ENCODE measurements at regions not wholly inside any gene's neighbourhood (a gene's known extent, or its start where the extent isn't known, plus 50 kb on each side); places are given as distances from the start of the nearest gene placed in this dataset.

- H3K4me3 ChIP-seq, result no peak overlapping the region
- no peak overlapping the region for H2AFZ ChIP-seq
- H3K9me2 ChIP-seq (ENCODE audit: insufficient read depth), result peaks cover 6% of the 10 kb centered on the region
- H3K4me1 ChIP-seq (ENCODE audit: insufficient read depth), result no peaks in the 10 kb centered on the region
- no peaks in the 10 kb centered on the region for H3K36me3 ChIP-seq (ENCODE audit: insufficient read depth)
- no peaks in the 10 kb centered on the region for H3F3A ChIP-seq (replicated peaks; ENCODE audit: low read depth)
- no peak overlapping the region for H3K27ac Mint-ChIP-seq
- H3K36me3 Mint-ChIP-seq (ENCODE audit: low read depth), result no peaks in the 10 kb centered on the region
- H3K4me2 ChIP-seq, result no peak overlapping the region
- ATAC-seq (no peak), DNase-seq (ENCODE audit: low spot score) (no peak)
- H3K9me3 Mint-ChIP-seq, result no peaks in the 10 kb centered on the region; the same call in 2 of the 3 replicates
- TF ChIP-seq ZNF331 (CRISPR knock-in tag; IDR thresholded peaks at IDR 0.05; ENCODE audit: low read depth) (no peak), ZNF114 (CRISPR knock-in tag; IDR thresholded peaks at IDR 0.05) (no peak), ETS1 (IDR thresholded peaks at IDR 0.05) (no peak), ZNF462 (CRISPR knock-in tag; IDR thresholded peaks at IDR 0.05) (no peak), STAT1 (IDR thresholded peaks at IDR 0.05; ENCODE audit: unreplicated experiment) (no peak), POLR2AphosphoS5 (IDR thresholded peaks at IDR 0.05; ENCODE audit: low read depth) (no peak), EZH2 (IDR thresholded peaks at IDR 0.05; ENCODE audit: low read depth, unreplicated experiment) (no peak), EZH2phosphoT487 (IDR thresholded peaks at IDR 0.05; ENCODE audit: unreplicated experiment) (no peak), NANOG (IDR thresholded peaks at IDR 0.05; ENCODE audit: borderline replicate concordance) (no peak), CREB1 (CRISPR knock-in tag; IDR thresholded peaks at IDR 0.05; ENCODE audit: low read depth) (no peak), JUNB (IDR thresholded peaks at IDR 0.05; ENCODE audit: unreplicated experiment) (no peak)
- TF ChIP-seq, protein P1, sequence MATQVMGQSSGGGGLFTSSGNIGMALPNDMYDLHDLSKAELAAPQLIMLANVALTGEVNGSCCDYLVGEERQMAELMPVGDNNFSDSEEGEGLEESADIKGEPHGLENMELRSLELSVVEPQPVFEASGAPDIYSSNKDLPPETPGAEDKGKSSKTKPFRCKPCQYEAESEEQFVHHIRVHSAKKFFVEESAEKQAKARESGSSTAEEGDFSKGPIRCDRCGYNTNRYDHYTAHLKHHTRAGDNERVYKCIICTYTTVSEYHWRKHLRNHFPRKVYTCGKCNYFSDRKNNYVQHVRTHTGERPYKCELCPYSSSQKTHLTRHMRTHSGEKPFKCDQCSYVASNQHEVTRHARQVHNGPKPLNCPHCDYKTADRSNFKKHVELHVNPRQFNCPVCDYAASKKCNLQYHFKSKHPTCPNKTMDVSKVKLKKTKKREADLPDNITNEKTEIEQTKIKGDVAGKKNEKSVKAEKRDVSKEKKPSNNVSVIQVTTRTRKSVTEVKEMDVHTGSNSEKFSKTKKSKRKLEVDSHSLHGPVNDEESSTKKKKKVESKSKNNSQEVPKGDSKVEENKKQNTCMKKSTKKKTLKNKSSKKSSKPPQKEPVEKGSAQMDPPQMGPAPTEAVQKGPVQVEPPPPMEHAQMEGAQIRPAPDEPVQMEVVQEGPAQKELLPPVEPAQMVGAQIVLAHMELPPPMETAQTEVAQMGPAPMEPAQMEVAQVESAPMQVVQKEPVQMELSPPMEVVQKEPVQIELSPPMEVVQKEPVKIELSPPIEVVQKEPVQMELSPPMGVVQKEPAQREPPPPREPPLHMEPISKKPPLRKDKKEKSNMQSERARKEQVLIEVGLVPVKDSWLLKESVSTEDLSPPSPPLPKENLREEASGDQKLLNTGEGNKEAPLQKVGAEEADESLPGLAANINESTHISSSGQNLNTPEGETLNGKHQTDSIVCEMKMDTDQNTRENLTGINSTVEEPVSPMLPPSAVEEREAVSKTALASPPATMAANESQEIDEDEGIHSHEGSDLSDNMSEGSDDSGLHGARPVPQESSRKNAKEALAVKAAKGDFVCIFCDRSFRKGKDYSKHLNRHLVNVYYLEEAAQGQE (IDR thresholded peaks at IDR 0.05; ENCODE audit: unreplicated experiment), result no peak
- TF ChIP-seq, protein P2, sequence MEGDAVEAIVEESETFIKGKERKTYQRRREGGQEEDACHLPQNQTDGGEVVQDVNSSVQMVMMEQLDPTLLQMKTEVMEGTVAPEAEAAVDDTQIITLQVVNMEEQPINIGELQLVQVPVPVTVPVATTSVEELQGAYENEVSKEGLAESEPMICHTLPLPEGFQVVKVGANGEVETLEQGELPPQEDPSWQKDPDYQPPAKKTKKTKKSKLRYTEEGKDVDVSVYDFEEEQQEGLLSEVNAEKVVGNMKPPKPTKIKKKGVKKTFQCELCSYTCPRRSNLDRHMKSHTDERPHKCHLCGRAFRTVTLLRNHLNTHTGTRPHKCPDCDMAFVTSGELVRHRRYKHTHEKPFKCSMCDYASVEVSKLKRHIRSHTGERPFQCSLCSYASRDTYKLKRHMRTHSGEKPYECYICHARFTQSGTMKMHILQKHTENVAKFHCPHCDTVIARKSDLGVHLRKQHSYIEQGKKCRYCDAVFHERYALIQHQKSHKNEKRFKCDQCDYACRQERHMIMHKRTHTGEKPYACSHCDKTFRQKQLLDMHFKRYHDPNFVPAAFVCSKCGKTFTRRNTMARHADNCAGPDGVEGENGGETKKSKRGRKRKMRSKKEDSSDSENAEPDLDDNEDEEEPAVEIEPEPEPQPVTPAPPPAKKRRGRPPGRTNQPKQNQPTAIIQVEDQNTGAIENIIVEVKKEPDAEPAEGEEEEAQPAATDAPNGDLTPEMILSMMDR (conservative IDR thresholded peaks at IDR 0.05; ENCODE audit: low read depth in 2 of 2), result no peak
- H4K20me1 ChIP-seq (replicated peaks; ENCODE audit: insufficient read depth), result no peaks in the 10 kb centered on the region
- no peaks in the 10 kb centered on the region for H3K27me3 ChIP-seq (ENCODE audit: insufficient read depth)
- H3K79me2 ChIP-seq (replicated peaks; ENCODE audit: insufficient read depth), result no peaks in the 10 kb centered on the region
- H3K27ac ChIP-seq (ENCODE audit: low read depth), result no peak overlapping the region
- no peaks in the 10 kb centered on the region for H3K4me1 Mint-ChIP-seq
- no peaks in the 10 kb centered on the region for H3K27me3 Mint-ChIP-seq (ENCODE audit: insufficient read depth, low read depth, poor library complexity)
- no peak overlapping the region for H3K4me3 Mint-ChIP-seq
Observed at GRCh38 chr14:53621921-53622320, 334.7 kb downstream of the BMP4 start.

All from GM23338 (cell line).